Right cardiac atrium (tissue), 5 donors: ENCODE measurements at regions not wholly inside any gene's neighbourhood (a gene's known extent, or its start where the extent isn't known, plus 50 kb on each side); places are given as distances from the start of the nearest gene placed in this dataset.

Experiments
- ATAC-seq, 2 donors: fragments of 200-7000 bp; cut with Tn5 transposase; one replicate each; pipeline versions ENCODE4 v1.8.0 to v1.9.1; 2020; ENCODE audit warnings: moderate library complexity in 2 of 2, mild to moderate bottlenecking in 1 of 2
- DNase-seq, 3 donors: peaks; one replicate each; pipeline ENCODE4 v3.0.0-alpha.2; 2020
- H3K27ac ChIP-seq: one replicate; pipeline ENCODE4 v1.5.1; 2013; ENCODE audit warnings: mild to moderate bottlenecking, low read length, control low read depth, moderate library complexity
- H3K27me3 ChIP-seq: one replicate; pipeline ENCODE4 v1.6.1; 2013; ENCODE audit not compliant: control insufficient read depth, insufficient read depth
- H3K4me1 ChIP-seq: one replicate; pipeline ENCODE4 v1.6.1; 2013; ENCODE audit warnings: low read length; ENCODE audit not compliant: control insufficient read depth, insufficient read depth
- H3K4me3 ChIP-seq: one replicate; pipeline ENCODE4 v1.5.1; 2013; ENCODE audit warnings: low read length, control low read depth
- H3K9me3 ChIP-seq: one replicate; pipeline ENCODE4 v1.6.1; 2013; ENCODE audit warnings: low read length; ENCODE audit not compliant: control insufficient read depth
- WGBS: extraction: QIAGEN DNeasy Blood & Tissue Kit; methylation state at CpG from one replicate; pipeline ENCODE4 v1.1.7; 2013; 5-methylcytosine and 5-hydroxymethylcytosine counted together
- intact Hi-C, 4 donors: fragments of 100-400 bp; cut with DNase I; formaldehyde crosslinking; loops; one replicate each; pipeline versions ENCODE4 v1.11.0 to v1.14.0; 2022 to 2023
- donor health status: healthy with polysubstance abuse.
- donor health status: DM: no; HTN: yes; CAD: no.
- donor health status: DM: no; HTN: no; CAD: no.
- donor health status: DM: no; HTN: yes; CAD: no; lungs with severe emphysema.
- donor health status: DM: yes; HTN: yes; CAD: no.

DNA sequence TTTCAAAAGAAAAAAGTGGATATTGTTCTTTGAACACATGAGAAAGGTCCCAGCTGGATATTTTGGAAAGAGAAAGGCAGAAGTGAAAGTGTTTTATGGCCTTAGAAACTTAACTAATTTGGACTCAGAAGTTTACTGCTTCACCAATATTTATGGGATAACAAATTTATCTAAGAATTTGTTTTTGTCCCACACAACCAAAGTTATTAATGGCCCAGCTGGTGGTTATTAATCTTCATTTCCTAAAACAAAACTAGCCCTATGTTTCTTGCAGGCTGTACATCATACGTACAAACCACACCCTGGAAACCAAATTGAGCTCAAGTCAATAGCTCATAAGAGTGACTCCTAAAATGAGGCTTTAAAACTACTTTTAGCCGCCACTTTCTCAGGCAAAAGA lies 372.9 kb upstream of the LMCD1 start:
- intact Hi-C loops = no loop called here
- DNase-seq = no peak
- no peak for ATAC-seq
- Histone ChIP-seq H3K27me3 (no peaks in the 10 kb centered on the region), H3K4me1 (peaks cover 1% of the 10 kb centered on the region), H3K9me3 (no peaks in the 10 kb centered on the region), H3K27ac (no peak overlapping the region), H3K4me3 (no peak overlapping the region)
- 30% methylated on average over 2 of the region's 2 CpGs for WGBS

DNA sequence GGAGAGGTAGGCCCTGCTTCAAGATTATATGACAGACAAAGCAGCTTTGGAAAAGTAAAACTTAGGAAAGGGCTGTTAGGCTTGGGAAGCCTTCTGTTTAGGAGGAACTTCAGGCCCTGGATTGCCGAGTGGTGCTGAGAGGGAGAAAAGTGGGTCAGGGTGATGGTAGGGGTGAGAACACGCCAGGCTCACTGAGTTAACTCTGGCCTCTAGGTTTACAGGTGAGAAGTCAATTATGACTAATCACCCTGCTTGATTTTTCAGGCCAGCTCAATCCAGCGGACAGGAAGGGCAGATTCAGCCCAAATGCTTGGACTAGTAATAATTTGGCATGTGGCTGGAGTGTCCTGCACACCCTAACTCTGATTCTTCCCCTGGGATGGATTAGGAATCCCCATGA lies 365.1 kb upstream of the LMCD1 start:
- DNase-seq (no peak), ATAC-seq (no peak)
- no peaks in the 10 kb centered on the region for H3K27me3 ChIP-seq
- H3K27ac ChIP-seq = no peak overlapping the region
- intact Hi-C loops = no loop called here
- no peaks in the 10 kb centered on the region for H3K9me3 ChIP-seq
- no peak overlapping the region for H3K4me3 ChIP-seq
- 66% methylated on average over 3 of the region's 3 CpGs for WGBS
- no peaks in the 10 kb centered on the region for H3K4me1 ChIP-seq

DNA sequence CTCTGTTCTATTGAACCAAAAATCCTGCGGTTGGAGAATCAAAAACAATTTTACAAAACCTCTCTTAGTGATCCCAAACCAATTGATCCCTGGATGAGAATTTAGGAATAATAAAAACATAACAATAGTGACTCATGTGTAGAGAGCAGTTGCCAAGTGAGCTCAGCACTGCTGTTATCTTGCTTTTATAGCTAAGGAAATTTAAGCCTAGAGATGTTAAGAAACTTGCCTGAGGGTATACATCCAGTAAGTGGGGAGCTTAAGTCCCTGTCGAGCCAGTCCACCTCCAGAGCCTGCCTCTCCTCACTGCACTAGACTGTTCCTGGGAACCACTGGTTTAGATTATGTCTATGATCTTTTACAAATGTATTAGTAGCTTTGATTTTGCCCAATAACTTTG lies 358.4 kb upstream of the LMCD1 start:
- 50% methylated on average over 2 of the region's 2 CpGs for WGBS
- DNase-seq (no peak), ATAC-seq (no peak)
- Histone ChIP-seq H3K27ac (no peak overlapping the region), H3K4me1 (no peaks in the 10 kb centered on the region), H3K9me3 (no peaks in the 10 kb centered on the region), H3K27me3 (no peaks in the 10 kb centered on the region), H3K4me3 (no peak overlapping the region)
- intact Hi-C loops = no loop called here

DNA sequence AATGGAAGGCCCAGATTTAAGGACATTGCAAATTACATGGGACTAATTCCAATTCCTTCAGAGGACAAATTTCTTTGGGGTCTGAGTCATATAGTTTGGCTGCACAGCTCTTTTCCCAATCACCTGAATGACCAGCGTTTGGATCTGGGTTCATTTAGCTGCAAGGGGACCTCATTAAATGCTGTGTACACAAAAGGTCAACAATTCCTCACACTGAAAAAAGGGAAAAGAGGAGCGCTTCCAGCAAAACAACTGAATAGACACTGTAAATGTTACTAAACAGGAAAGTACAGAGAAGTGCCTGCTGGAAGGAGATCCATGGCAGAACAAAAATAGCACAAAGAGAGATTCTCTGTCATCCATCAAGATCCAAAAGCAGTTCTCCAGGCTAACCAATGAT lies 356.0 kb upstream of the LMCD1 start:
- H3K4me3 ChIP-seq = no peak overlapping the region
- 74% methylated on average over 2 of the region's 2 CpGs for WGBS
- DNase-seq (no peak), ATAC-seq (no peak)
- no peaks in the 10 kb centered on the region for H3K9me3 ChIP-seq
- intact Hi-C loops = no loop called here
- H3K27ac ChIP-seq = no peak overlapping the region
- H3K4me1 ChIP-seq = no peaks in the 10 kb centered on the region
- H3K27me3 ChIP-seq = no peaks in the 10 kb centered on the region

DNA sequence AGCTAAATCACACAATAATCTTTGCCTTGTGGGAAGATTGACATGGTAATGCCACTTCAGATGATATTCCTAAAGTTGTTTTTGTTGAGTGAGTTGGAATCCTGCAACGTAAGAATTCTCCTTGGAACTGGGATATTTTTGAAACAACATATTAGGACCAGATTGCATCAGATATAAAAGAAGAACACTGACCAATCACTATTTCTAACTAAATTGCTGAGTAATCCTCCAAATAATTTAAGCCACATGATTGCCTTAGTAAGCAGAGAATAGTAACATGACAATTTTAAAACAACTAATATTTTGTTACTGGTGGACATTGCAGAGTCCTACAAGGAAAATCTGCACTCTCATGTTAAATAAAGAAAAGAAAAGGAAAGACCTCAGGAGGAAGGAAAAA lies 353.9 kb upstream of the LMCD1 start:
- no peaks in the 10 kb centered on the region for H3K9me3 ChIP-seq
- no peak overlapping the region for H3K27ac ChIP-seq
- DNase-seq (no peak), ATAC-seq (no peak)
- WGBS = 67% methylated on average over 1 of the region's 1 CpG
- intact Hi-C loops = no loop called here
- H3K4me1 ChIP-seq = no peaks in the 10 kb centered on the region
- H3K27me3 ChIP-seq = no peaks in the 10 kb centered on the region
- H3K4me3 ChIP-seq = no peak overlapping the region

DNA sequence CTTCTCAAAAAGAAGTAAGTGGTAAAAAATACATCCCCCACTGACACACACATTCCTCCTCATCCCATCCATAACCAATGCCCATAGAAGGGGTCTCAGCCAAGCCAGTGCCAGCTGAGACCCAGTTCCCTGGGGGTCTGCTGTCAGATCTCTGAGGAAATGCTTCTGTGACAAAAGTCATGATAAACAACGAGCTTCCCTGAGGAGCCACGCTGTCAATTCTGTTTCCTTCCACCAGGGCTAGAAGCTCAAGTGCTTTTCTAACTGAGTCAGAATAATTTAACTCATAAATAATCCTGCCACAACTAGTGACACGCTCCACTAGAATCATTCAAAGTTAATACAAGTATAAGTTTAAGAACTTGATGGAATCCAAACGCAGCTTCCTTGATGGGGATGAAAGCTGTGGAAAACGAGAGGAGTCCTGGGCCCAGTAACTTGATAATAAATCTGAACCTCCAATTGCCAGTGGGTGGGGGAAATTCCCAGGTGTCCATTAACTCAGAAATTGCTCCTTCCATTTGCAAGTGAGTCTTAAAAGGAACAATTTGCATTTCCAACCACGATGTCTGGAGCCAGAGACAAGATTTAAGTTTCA lies 348.7 kb upstream of the LMCD1 start:
- no peak overlapping the region for H3K27ac ChIP-seq
- DNase-seq (no peak), ATAC-seq (no peak)
- intact Hi-C loops = no loop called here
- H3K9me3 ChIP-seq = no peaks in the 10 kb centered on the region
- WGBS = 64% methylated on average over 6 of the region's 6 CpGs
- no peaks in the 10 kb centered on the region for H3K4me1 ChIP-seq
- no peak overlapping the region for H3K4me3 ChIP-seq
- no peaks in the 10 kb centered on the region for H3K27me3 ChIP-seq

DNA sequence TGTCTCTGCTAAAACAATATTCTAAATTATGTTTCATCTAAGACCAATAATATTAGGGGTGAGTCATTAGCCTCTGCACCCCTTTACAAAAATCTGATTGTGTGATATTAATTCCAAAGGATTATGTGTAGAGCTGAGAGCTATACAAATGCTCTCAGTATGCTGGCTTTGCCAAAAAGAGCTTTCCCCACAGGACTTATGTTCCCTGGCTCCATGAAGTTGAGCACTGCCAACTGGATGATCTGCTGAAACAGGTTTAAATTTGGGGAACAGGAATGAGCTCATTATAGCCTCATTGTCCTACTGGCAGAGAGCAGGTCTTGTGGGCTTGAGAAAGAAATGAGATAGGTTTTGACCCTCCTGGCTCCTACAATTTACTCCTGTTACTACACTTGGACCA lies 347.8 kb upstream of the LMCD1 start:
- no peaks in the 10 kb centered on the region for H3K9me3 ChIP-seq
- no peak overlapping the region for H3K4me3 ChIP-seq
- no peak for ATAC-seq
- H3K27me3 ChIP-seq = no peaks in the 10 kb centered on the region
- DNase-seq = no peak
- no peak overlapping the region for H3K27ac ChIP-seq
- intact Hi-C loops = no loop called here
- H3K4me1 ChIP-seq = no peaks in the 10 kb centered on the region

DNA sequence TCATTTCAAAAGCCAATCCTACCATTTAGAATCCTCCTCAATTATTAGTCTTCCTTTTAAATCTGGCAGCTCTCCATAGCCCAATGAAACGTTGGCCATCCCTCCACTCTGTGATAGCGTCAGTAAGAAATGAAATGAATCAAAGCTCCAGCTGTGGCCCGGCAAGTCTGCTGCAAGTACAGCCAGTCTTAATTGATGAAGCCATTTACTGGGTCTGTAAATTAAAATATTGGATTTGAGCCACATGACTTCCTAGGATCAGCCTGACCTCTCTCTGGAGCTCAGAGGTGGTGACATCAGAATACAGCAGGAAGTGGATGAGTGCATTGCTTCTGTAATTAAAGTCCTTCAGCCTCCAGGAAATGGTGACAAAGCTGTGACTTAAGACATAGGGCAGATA lies 347.0 kb upstream of the LMCD1 start:
- no peak for DNase-seq
- Histone ChIP-seq H3K9me3 (no peaks in the 10 kb centered on the region), H3K4me1 (no peaks in the 10 kb centered on the region), H3K27ac (no peak overlapping the region), H3K4me3 (no peak overlapping the region), H3K27me3 (no peaks in the 10 kb centered on the region)
- no peak for ATAC-seq
- intact Hi-C loops = no loop called here
- 47% methylated on average over 3 of the region's 3 CpGs for WGBS

DNA sequence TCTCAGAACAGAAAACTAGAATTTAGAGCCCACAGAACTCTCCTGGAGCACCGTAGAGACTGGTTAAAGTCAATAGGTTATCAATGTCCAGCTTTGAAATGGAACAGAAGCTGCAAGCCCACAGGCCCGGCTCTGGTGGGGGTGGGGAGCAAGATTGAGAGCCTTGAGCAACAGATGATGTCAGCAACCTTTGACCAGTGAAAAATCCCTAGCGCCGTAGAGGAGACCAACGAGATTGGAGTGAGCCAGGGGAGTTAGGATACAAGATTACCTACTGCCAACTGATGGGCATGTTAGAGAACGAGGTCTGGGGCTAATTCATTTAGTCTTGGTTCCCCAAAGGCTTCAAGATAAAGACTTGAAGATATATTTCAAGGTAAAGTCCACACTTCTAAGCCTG lies 345.5 kb upstream of the LMCD1 start:
- DNase-seq = no peak
- no peak overlapping the region for H3K27ac ChIP-seq
- H3K4me3 ChIP-seq = no peak overlapping the region
- no peaks in the 10 kb centered on the region for H3K27me3 ChIP-seq
- intact Hi-C loops = no loop called here
- H3K4me1 ChIP-seq = no peaks in the 10 kb centered on the region
- 66% methylated on average over 6 of the region's 6 CpGs for WGBS
- no peak for ATAC-seq
- no peaks in the 10 kb centered on the region for H3K9me3 ChIP-seq

DNA sequence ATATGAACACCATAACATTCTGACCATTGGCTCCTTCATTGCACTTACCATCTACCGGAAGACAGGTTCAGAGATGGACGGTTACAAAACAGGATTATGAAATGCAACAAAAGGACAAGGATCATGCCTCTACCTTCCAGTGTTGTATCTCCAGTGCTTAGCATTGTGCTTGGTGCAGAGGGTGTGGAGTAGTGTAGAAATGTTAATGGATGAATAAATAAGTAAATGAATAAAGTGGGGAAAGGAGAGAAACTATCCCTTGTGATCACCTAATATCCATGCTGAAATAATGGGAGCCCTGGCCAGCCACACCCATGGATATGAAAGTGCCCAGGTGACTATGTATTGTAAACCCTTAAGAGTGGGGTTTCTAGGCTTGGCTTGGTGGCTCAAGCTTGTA lies 344.8 kb upstream of the LMCD1 start:
- 95% methylated on average over 2 of the region's 2 CpGs for WGBS

DNA sequence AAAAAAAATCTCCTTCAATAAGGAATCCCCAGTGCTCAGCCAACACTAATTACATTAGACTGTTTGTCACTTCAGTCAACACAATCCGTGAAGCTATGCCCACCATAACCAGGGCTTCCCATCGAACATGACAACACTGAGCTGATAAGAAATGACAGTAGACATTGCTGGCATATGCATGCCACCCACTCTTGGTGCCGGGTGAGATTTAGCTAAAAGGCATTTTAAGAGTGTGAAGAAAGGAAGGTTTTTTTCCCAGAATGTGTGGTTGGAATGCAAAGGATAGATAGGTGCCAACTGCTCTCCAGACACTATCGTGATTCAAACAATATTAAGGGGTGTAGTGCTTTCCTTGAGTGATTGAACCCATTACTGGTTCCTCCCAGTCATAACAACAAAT lies 344.0 kb upstream of the LMCD1 start:
- Histone ChIP-seq H3K27me3 (no peaks in the 10 kb centered on the region), H3K4me1 (no peaks in the 10 kb centered on the region), H3K27ac (no peak overlapping the region), H3K9me3 (no peaks in the 10 kb centered on the region), H3K4me3 (no peak overlapping the region)
- no peak for DNase-seq
- 62% methylated on average over 4 of the region's 4 CpGs for WGBS
- no peak for ATAC-seq
- intact Hi-C loops = no loop called here

More for the DNA sequence above, 344.8 kb upstream of the LMCD1 start:
- intact Hi-C loops = no loop called here
- ATAC-seq (no peak), DNase-seq (no peak)
- Histone ChIP-seq H3K27me3 (no peaks in the 10 kb centered on the region), H3K4me3 (no peak overlapping the region), H3K9me3 (no peaks in the 10 kb centered on the region), H3K27ac (no peak overlapping the region), H3K4me1 (no peaks in the 10 kb centered on the region)

DNA sequence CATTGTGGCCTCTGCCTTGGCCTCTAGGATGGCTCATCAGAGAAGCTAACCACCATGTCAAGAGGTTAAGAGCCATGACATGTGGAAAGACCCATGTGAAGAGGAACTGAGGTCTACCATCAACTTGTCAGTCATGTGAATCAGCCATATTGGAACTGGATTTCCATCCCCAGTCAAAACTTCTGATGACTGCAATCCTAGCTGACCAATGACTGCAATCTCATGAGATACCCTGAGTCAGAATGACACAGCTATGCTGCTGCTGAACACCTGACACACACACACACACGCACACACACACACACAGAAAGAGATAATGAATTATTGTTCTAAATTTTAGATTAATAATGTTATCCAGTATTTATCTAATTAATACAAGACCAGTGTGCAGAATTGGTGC lies 337.5 kb upstream of the LMCD1 start:
- 97% methylated on average over 1 of the region's 1 CpG for WGBS

More for the DNA sequence above, 337.5 kb upstream of the LMCD1 start:
- no peak overlapping the region for H3K27ac ChIP-seq
- H3K27me3 ChIP-seq = no peaks in the 10 kb centered on the region
- H3K4me3 ChIP-seq = no peak overlapping the region
- no peaks in the 10 kb centered on the region for H3K9me3 ChIP-seq
- DNase-seq (no peak), ATAC-seq (no peak)
- intact Hi-C loops = no loop called here
- no peaks in the 10 kb centered on the region for H3K4me1 ChIP-seq
